ENCODE measurements at regions not wholly inside any gene's neighbourhood (a gene's known extent, or its start where the extent isn't known, plus 50 kb on each side); places are given as distances from the start of the nearest gene placed in this dataset.

- ChIA-PET POLR2A (no interaction called here), CTCF (ENCODE audit: unreplicated experiment) (no interaction called here)
- intact Hi-C loops (cut with micrococcal nuclease; ENCODE audit: unreplicated experiment): no loop called here
- no peaks in the 10 kb centered on the region for H3K4me1 ChIP-seq (ENCODE audit: insufficient read depth, low read length, poor library complexity, severe bottlenecking)
- no peak overlapping the region for H3K4me2 ChIP-seq (ENCODE audit: low read length)
- no peaks in the 10 kb centered on the region for H3K9me2 ChIP-seq (ENCODE audit: insufficient read depth, low read length)
- no peak overlapping the region for H2AFZ ChIP-seq (ENCODE audit: low read length)
- BruUV-seq (replicated peaks): no TSS peak
- H4K20me1 ChIP-seq (ENCODE audit: insufficient read depth, low read length): no peaks in the 10 kb centered on the region
- H3K9me3 ChIP-seq (ENCODE audit: low read length): no peaks in the 10 kb centered on the region
- H3K27ac ChIP-seq (ENCODE audit: low read depth, low read length, poor library complexity, severe bottlenecking): no peak overlapping the region
- no peak for DNase-seq (ENCODE audit: low spot score)
- no peak for TF ChIP-seq EZH2phosphoT487 (IDR thresholded peaks at IDR 0.05; ENCODE audit: borderline replicate concordance, low read depth, low read length)
- TF ChIP-seq, protein P1, sequence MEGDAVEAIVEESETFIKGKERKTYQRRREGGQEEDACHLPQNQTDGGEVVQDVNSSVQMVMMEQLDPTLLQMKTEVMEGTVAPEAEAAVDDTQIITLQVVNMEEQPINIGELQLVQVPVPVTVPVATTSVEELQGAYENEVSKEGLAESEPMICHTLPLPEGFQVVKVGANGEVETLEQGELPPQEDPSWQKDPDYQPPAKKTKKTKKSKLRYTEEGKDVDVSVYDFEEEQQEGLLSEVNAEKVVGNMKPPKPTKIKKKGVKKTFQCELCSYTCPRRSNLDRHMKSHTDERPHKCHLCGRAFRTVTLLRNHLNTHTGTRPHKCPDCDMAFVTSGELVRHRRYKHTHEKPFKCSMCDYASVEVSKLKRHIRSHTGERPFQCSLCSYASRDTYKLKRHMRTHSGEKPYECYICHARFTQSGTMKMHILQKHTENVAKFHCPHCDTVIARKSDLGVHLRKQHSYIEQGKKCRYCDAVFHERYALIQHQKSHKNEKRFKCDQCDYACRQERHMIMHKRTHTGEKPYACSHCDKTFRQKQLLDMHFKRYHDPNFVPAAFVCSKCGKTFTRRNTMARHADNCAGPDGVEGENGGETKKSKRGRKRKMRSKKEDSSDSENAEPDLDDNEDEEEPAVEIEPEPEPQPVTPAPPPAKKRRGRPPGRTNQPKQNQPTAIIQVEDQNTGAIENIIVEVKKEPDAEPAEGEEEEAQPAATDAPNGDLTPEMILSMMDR (conservative IDR thresholded peaks at IDR 0.05; ENCODE audit: low read length): no peak
- H3K79me2 ChIP-seq (ENCODE audit: insufficient read depth, low read depth, low read length): no peaks in the 10 kb centered on the region
- no peaks in the 10 kb centered on the region for H3K36me3 ChIP-seq (ENCODE audit: insufficient read depth, low read length)
- no peak overlapping the region for H3K4me3 ChIP-seq (ENCODE audit: low read depth, low read length, poor library complexity, severe bottlenecking)
Measured at GRCh38 chr2:2669316-2669715, 338.2 kb upstream of the MYT1L start.

- intact Hi-C loops (cut with micrococcal nuclease; ENCODE audit: unreplicated experiment): no loop called here
- Histone ChIP-seq H3K9me3 (ENCODE audit: low read length) (no peaks in the 10 kb centered on the region), H3K9me2 (ENCODE audit: insufficient read depth, low read length) (no peaks in the 10 kb centered on the region), H3K4me3 (ENCODE audit: low read depth, low read length, poor library complexity, severe bottlenecking) (no peak overlapping the region), H3K79me2 (ENCODE audit: insufficient read depth, low read depth, low read length) (no peaks in the 10 kb centered on the region), H2AFZ (ENCODE audit: low read length) (no peak overlapping the region), H3K4me2 (ENCODE audit: low read length) (no peak overlapping the region), H4K20me1 (ENCODE audit: insufficient read depth, low read length) (no peaks in the 10 kb centered on the region), H3K36me3 (ENCODE audit: insufficient read depth, low read length) (no peaks in the 10 kb centered on the region), H3K4me1 (ENCODE audit: insufficient read depth, low read length, poor library complexity, severe bottlenecking) (no peaks in the 10 kb centered on the region), H3K27ac (ENCODE audit: low read depth, low read length, poor library complexity, severe bottlenecking) (no peak overlapping the region)
- no TSS peak for BruUV-seq (replicated peaks)
- CTCF ChIA-PET (ENCODE audit: unreplicated experiment): no interaction called here
- POLR2A ChIA-PET: no interaction called here
- TF ChIP-seq, protein P1 (conservative IDR thresholded peaks at IDR 0.05; ENCODE audit: low read length): no peak
- TF ChIP-seq EZH2phosphoT487 (IDR thresholded peaks at IDR 0.05; ENCODE audit: borderline replicate concordance, low read depth, low read length): no peak
- DNase-seq (ENCODE audit: low spot score): no peak
Measured at GRCh38 chr2:2668681-2669265, 337.7 kb upstream of the MYT1L start.

- H3K4me2 ChIP-seq (ENCODE audit: low read length): no peak overlapping the region
- H3K9me3 ChIP-seq (ENCODE audit: low read length): no peaks in the 10 kb centered on the region
- CTCF ChIA-PET (ENCODE audit: unreplicated experiment): no interaction called here
- no peak overlapping the region for H2AFZ ChIP-seq (ENCODE audit: low read length)
- H3K79me2 ChIP-seq (ENCODE audit: insufficient read depth, low read depth, low read length): no peaks in the 10 kb centered on the region
- TF ChIP-seq EZH2phosphoT487 (IDR thresholded peaks at IDR 0.05; ENCODE audit: borderline replicate concordance, low read depth, low read length): no peak
- TF ChIP-seq, protein P1 (conservative IDR thresholded peaks at IDR 0.05; ENCODE audit: low read length): no peak
- no peaks in the 10 kb centered on the region for H4K20me1 ChIP-seq (ENCODE audit: insufficient read depth, low read length)
- H3K4me1 ChIP-seq (ENCODE audit: insufficient read depth, low read length, poor library complexity, severe bottlenecking): no peaks in the 10 kb centered on the region
- no peak overlapping the region for H3K27ac ChIP-seq (ENCODE audit: low read depth, low read length, poor library complexity, severe bottlenecking)
- no peak overlapping the region for H3K4me3 ChIP-seq (ENCODE audit: low read depth, low read length, poor library complexity, severe bottlenecking)
- no peaks in the 10 kb centered on the region for H3K9me2 ChIP-seq (ENCODE audit: insufficient read depth, low read length)
- intact Hi-C loops (cut with micrococcal nuclease; ENCODE audit: unreplicated experiment): no loop called here
- no peak for DNase-seq (ENCODE audit: low spot score)
- BruUV-seq (replicated peaks): no TSS peak
- no peaks in the 10 kb centered on the region for H3K36me3 ChIP-seq (ENCODE audit: insufficient read depth, low read length)
- POLR2A ChIA-PET: interaction anchor here (0.7 kb wide), 1 partner anchor 1372 kb away, joined by 3 read pairs; no protein-coding TSS in a partner anchor
Measured at GRCh38 chr2:2667690-2668089, 336.6 kb upstream of the MYT1L start.
